SH-SY5Y (cell line): ENCODE measurements at regions not wholly inside any gene's neighbourhood (a gene's known extent, or its start where the extent isn't known, plus 50 kb on each side); places are given as distances from the start of the nearest gene placed in this dataset.

ENCODE experiments used
- GATA2 ChIP-seq: IDR thresholded peaks from 2 replicates; pipeline ENCODE4 v1.6.1; 2011; ENCODE audit warnings: mild to moderate bottlenecking, low read depth, low read length
- GATA3 ChIP-seq: IDR thresholded peaks from 2 replicates; pipeline ENCODE4 v1.6.1; 2011; ENCODE audit warnings: low read depth, mild to moderate bottlenecking, low read length, moderate library complexity

DNA sequence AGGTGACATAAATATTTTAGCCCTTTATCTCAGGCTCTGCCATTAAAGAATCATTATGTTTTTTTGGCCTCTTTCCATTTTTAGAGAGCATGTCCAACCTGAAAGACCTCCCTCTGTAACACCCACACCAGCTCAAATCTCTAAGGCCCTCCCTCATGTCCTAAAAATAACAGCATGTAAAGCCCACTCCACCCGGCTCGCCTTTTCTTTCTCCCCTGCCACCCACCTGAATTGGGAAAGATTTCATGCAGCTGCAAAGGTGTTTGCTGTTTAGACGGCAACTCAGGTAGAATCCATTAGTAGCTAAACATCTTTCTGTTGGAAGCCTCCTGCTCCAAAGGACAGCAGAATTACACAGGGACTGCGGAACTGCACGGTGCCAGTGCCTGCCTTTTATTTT lies 79.9 kb downstream of the DMRTA2 start:
- TF ChIP-seq GATA2 = no peak
- TF ChIP-seq GATA3 = no peak
